RWPE1 (cell line): ENCODE measurements at regions not wholly inside any gene's neighbourhood (a gene's known extent, or its start where the extent isn't known, plus 50 kb on each side); places are given as distances from the start of the nearest gene placed in this dataset.

ENCODE experiments used
- CTCF ChIA-PET: fragments of 350-600 bp; sonication (Branson Sonifier 250); formaldehyde crosslinking; extraction: SDS; loops from one replicate; lab custom pipeline; 2021; lab: Yijun Ruan, JAX
- POLR2A ChIA-PET: fragments of 400-600 bp; formaldehyde crosslinking; extraction: SDS; loops from one replicate; lab custom pipeline; 2020; ENCODE audit warnings: antibody characterized with exemption; ENCODE audit not compliant: low non-redundant PET; lab: Yijun Ruan, JAX
- DNase-seq: peaks from one replicate; pipeline ENCODE4 v3.0.0; 2012; ENCODE audit warnings: low spot score
- H3K27ac ChIP-seq: fragments of 450-650 bp; 2 replicates; pipeline ENCODE4 v1.5.1; 2017
- CTCF ChIP-seq: fragments of 450-650 bp; conservative IDR thresholded peaks from 2 replicates; pipeline ENCODE4 v1.5.1; 2017; ENCODE audit warnings: low read depth, mild to moderate bottlenecking

DNA sequence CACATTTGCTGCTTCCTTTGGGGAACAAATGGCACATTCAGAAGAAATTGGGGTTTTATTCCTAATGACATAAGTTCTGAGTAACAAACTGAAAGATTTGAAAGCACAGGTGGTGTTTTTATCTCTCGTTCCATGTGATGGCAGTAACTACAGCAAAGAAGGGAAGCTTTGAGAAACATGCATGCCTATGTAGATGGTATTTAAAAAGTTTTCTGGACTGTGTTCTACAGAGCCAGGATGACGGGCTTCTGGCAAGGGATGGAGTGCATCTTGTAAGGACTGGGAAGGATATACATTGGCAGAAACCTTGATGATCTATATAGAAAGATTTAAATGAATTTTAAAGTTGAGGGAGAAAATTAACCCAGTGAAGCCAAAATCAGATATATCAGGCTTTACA lies 362.2 kb upstream of the ROPN1 start:
- POLR2A ChIA-PET, result no interaction called here
- CTCF ChIA-PET, result interaction anchor here (0.6 to 1.3 kb wide), 2 partner anchors 113 to 116 kb away, joined by 3 to 7 read pairs; no protein-coding TSS in a partner anchor

DNA sequence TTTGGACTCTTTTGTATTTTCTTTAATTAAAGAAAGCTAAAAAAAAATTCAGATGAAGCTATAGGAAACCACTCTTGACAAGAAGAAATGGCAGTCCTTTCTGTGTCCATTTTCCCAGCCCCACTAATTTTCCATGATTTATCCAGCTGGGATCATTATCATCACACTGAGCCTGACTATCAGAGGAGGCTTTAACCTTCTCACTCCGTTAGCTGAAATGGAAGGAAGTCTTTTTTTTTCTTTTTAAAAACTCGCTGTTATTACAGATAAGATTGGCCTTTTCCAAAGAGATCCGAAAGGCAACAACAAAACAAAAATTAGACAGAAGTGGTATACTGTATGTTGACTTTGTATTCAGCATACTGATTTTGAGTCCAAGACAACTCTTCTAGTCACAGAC lies 366.2 kb upstream of the ROPN1 start:
- no peak for TF ChIP-seq CTCF
- DNase-seq, result no peak
- POLR2A ChIA-PET, result no interaction called here
- no peak overlapping the region for H3K27ac ChIP-seq
- CTCF ChIA-PET, result no interaction called here

More for the DNA sequence above, 362.2 kb upstream of the ROPN1 start:
- no peak for TF ChIP-seq CTCF
- DNase-seq, result no peak
- H3K27ac ChIP-seq, result no peak overlapping the region

GRCh38 chr3:124360155-124360554 lies 368.2 kb upstream of the ROPN1 start:
- no peak for DNase-seq
- ChIA-PET CTCF (interaction anchor here (0.5 kb wide), 1 partner anchor 13 kb away, joined by 3 read pairs; no protein-coding TSS in a partner anchor), POLR2A (no interaction called here)
- no peak for TF ChIP-seq CTCF
- H3K27ac ChIP-seq, result no peak overlapping the region

DNA sequence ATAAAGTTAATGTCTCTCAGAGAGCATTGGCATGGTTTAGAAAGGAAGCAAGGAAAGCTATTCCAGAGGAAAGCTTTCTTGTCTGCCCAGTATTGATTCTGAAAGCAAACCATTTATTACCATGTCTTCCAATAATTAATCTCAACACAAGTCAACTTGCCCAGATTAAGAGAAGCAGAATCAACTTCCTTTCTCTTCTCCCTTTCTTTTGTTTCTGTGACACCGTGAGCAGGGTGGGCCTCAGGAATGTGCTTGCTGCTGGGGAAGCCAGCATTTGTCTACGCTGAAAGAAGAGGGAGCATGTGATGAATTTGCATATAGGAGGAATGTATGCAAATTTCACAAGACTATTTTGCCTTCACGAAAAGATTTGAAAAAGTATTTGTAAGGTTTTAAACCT lies 368.6 kb upstream of the ROPN1 start:
- H3K27ac ChIP-seq, result no peak overlapping the region
- POLR2A ChIA-PET, result no interaction called here
- CTCF ChIA-PET, result interaction anchor here (0.5 kb wide), 1 partner anchor 14 kb away, joined by 3 read pairs; no protein-coding TSS in a partner anchor
- TF ChIP-seq CTCF, result no peak
- DNase-seq, result no peak

GRCh38 chr3:124361566-124361965 lies 368.7 kb upstream of the UMPS start:
- DNase-seq, result no peak
- ChIA-PET POLR2A (no interaction called here), CTCF (no interaction called here)
- TF ChIP-seq CTCF, result no peak
- no peak overlapping the region for H3K27ac ChIP-seq

DNA sequence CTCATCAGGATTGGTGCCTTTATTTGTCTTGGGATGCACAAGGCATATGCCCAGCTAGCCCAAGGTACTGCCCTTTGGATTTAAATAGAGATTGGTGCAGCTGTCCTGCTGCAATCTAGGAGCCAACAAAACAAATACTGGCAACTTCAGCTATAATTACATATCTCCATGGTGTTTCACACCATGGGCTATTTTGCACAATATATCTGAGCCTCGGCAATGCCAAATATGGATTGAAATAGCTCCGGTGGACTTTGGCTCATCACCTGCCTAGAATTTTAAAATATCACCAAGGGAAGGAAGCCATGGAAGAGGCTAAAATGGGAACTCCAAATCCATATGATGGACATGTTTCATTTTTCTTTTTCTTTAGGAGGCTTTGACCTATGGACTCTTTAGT lies 367.8 kb upstream of the UMPS start:
- ChIA-PET POLR2A (no interaction called here), CTCF (interaction anchor here (0.6 kb wide), 1 partner anchor 92 kb away, joined by 4 read pairs; no protein-coding TSS in a partner anchor)
- no peak overlapping the region for H3K27ac ChIP-seq
- no peak for DNase-seq
- TF ChIP-seq CTCF, result no peak

DNA sequence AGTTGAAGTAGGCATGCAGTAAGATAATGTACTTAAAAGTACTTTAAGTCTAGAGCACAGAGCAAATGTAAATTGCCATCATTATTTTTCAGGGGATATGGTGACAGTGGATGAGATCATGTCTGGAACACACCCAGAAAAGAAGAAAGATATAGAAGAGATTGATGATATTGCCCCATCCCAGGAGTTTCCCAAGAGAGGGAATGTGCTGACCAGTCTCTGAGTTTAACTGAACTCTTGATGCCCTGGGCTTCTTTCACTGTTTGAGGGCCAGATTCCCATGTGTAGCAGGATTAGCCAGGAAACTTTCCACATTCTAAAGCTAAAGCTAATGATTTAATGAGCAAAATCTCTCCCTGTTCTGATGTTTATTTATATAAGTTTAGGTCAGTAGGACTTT lies 366.8 kb upstream of the UMPS start:
- ChIA-PET POLR2A (no interaction called here), CTCF (interaction anchor here (0.6 to 1.2 kb wide), 3 partner anchors 81 to 1230 kb away, joined by 3 to 5 read pairs (median 3); no protein-coding TSS in a partner anchor)
- DNase-seq, result no peak
- no peak overlapping the region for H3K27ac ChIP-seq
- no peak for TF ChIP-seq CTCF
